Activated CD4-positive, CD25-positive, alpha-beta regulatory T cell treated with anti-CD3 and anti-CD28 coated beads, Interleukin-2, amount 50 U/mL, for 16 hours (primary cell): ENCODE measurements at regions not wholly inside any gene's neighbourhood (a gene's known extent, or its start where the extent isn't known, plus 50 kb on each side); places are given as distances from the start of the nearest gene placed in this dataset.

ENCODE experiments used
- DNase-seq: peaks from one replicate; pipeline ENCODE4 v3.0.0-alpha.2; 2020; ENCODE audit warnings: low read depth, low spot score

- no peak for DNase-seq
Measured at GRCh38 chr18:46344416-46345180, 240.4 kb downstream of the HAUS1 start.

DNA sequence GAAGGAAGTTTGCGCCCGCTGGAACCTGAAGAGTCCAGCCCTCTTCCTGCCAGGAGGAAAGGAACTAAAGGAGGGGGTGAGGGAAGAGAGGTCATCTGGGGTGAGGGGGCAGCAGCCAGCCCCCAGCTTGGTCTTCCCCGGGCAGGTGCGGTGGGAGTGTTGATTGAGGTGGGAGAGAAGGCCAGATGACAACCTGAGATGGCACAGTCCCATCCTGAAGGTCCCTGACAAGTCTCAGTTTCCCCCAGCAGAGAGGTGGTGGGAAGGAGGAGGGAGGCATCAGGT lies 240.9 kb downstream of the HAUS1 start:
- no peak for DNase-seq

DNA sequence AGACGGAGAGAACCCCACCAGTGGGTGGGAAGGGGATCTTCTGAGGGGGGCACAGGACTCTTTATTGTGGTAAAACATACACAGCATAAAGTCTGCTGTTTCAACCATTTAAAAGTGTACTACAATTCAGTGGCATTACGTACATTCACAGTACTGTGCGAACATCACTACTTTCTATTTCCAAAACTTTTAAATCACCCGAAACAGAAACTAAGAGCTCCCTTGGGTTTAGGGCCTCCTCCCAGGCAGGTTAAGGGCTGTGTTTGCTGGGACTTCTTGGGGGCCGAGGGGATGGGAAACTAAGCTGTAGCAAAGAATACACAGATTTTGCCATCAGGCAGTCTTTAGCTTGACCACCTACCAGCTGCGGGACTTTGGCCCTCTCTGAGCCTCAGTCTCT lies 242.0 kb downstream of the HAUS1 start:
- no peak for DNase-seq

- no peak for DNase-seq
Measured at GRCh38 chr18:46346896-46347630, 242.9 kb downstream of the HAUS1 start.

DNA sequence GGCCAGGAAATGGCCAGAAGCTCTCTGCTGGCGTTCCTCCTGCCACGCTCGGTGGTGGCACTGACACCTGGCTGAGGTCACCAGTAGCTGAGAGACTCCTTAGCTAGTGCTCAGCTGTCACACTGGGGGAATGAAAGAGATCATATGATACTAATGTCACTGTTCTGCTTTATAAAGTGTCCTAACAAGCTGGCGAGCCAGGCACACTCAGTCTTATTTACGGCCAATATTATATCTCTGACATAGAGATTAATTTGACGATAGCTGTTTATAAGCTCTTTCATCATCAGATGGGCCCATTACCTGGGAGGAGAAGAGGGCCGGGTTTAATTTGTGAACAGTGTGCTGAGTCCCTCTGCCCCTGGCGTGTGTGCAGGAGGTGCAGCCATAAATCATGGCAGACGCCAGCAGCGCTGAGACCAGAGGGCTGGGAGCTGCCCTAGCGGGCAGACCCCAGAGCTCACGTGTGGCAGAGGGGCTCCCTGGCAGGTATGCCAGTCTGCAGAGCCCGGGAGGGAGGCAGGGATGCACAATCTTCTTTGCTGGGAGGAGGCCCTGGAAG lies 246.5 kb downstream of the HAUS1 start:
- no peak for DNase-seq

DNA sequence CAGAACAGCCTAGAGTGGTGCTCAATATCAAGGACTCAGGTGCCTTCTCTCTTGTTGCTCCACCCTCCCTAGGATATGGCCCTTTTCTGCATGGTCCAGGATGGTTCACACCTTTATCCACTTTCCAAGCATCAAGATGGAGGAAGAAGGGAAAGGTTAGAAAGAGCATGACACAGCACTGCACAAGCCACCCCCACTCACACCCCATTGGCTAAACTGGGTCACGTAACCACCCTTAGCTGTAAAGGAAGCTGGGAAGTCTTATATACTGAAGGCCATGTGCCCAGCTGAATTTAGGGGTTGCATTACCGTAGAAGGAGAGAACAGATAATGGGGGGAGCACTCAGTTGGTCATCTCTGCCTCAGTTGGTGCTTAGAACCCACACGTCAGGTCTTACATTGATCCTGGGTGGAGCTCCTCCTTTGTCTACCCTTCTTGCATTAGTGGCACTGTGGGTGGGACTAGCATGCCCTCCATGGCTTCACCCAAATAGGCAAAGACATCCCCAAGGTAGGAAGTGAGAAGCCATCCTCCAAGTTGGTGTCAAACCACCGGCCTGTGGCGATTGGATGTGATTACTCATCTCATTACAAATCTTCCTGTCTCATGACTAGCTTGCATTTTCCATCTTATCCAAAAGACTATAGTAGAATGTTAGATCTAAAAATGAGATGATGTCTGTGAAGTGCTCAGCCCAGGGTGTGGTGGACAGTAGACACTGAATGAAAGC lies 248.5 kb downstream of the HAUS1 start:
- no peak for DNase-seq

- DNase-seq, result no peak
Measured at GRCh38 chr18:46353460-46353859, 249.3 kb downstream of the HAUS1 start.

DNA sequence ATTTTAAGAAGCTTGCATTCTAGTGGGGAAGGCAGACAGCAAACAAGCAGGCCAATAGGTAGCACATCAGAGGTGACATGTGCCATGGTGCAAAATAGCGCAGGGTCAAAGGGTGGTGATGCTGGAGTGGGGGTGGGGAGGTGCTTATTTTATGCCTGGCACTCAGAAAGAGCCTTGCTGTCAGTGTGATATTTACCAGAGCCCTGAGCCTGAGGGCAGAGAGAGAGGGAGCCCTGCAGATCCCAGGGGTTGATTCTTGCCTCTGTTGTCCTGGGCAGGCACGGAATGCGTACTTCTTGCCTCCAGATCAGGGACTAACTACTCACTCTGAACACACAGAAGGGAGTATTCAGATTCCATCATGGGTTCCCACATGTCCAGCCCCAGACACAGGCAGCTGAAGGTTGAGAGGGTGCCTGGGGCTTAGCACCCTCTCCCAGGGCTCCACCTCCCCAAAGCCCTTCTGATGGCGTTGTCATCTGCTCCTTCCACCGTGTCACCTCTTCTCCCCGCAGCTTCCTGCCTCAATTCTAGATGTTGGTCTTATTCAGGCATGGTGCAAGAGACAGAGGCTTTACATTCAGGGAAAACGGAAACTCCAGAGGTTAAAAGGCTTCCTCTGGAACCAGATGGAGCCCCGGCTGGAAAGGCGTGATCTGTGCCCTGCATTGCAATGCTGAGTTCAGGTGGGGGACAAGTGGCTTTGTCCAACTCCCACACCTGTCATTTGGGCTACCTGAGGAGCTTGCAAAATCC lies 252.3 kb downstream of the HAUS1 start:
- DNase-seq, result no peak

DNA sequence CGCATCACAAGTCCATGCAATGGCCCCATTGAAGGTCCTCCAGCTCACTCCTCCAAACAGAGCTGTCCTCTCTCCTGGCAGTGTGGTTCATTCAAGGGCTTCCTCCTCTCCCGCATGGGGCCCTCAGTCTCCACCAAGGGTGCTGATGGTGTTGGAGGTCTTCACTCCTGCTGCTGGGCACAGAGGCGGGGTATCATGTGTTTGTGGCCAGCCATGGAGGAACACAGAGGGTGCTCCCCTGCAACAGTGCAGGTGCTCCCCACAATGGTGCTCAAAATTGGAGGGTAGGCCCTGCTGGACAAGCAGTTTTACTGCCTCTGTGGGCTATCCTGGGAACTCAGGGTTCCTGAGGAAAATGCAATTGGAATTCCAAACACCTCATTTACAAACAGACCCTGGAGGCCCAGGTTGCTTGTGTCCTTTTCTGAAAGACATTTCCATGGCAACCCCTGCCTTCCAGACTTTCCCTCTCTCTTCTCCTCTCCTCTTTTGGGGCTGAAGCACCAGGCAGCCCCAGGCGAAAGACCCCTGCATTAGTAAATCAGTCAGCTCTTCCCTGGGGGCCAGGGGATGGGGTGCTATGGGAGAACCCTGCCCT lies 256.0 kb downstream of the HAUS1 start:
- no peak for DNase-seq

- no peak for DNase-seq
Measured at GRCh38 chr18:46360866-46361265, 256.7 kb downstream of the HAUS1 start.

GRCh38 chr18:46362533-46362932 lies 258.3 kb downstream of the HAUS1 start:
- DNase-seq, result no peak

GRCh38 chr18:46364048-46364447 lies 259.9 kb downstream of the HAUS1 start:
- DNase-seq, result no peak

DNA sequence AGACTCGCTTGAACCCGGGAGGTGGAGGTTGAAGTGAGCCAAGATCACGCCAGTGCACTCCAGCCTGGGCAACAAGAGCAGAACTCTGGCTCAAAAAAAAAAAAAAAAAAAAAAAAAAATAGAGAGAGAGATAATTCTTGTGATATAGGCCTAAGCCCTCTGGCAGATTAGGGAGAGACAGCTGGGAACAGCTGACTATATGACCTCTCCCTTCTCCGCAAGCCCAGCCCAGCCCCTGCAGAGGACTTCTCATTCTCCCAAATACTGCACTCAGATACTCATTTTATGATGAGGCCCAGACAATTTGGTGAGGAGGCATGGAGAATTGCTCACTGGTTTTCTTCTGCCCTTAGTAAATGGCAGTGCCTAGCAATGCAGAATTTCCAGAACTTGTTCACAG lies 262.0 kb downstream of the HAUS1 start:
- DNase-seq, result no peak

DNA sequence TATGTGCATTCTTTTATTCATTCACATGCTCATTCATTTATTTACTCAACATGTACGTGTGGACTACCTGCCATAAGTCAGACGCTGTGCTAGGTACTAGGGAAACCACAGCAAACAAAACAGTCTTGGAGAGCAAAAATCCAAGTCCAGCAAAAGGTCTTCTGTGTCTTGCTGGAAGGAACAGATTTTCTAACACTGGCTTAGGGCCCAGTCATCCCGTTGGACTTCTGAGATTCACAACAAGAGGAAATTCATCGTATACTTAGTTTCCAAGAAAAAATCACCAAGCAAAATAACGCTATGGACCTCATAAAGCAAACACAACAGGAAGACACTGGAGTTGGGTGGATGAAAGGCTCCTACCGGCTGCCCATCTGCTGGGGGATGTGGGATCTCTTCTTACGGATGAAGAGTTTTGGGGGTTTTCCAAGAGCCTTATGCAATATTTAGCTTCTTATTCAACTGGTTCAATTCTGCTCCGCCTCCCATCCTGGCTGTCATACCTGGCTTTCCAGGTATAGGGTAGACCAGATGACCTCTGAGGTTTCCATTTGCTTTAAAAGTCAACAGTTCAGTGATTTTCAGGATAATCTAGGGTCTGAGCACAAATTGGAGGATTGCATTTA lies 262.7 kb downstream of the HAUS1 start:
- no peak for DNase-seq

DNA sequence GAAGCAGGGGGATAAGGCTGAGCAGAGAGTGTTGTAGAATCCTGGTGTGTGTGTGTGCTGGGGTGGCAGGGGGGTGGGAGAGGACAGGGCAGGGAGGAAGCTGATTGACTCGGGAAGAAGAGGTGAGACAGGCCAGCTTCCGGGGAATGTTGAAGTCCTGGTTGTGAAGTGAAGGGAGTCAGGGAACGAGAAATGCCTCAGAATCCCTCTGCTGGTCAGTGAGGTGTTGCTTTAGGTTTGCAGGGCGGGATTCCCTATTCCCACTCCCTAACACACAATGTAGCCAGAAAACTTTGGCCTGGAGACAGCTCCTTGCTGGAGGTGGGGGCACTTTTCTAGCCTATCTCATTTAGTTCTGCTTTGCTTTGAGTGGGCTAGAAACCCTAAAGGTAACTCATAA lies 265.1 kb downstream of the HAUS1 start:
- DNase-seq, result no peak

DNA sequence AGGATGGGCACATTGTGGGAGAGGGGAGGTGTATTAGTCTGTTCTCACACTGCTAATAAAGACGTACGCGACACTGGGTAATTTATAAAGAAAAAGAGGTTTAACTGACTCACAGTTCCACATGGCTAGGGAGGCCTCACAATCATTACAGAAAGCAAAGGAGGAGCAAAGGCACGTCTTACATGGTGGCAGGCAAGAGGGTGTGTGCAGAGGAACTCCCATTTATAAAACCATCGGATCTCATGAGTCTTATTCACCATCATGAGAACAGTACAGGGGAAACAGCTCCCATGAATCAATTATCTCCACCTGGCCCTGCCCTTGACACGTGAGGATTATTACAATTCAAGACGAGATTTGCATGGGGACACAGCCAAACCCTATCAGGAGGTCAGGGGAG lies 266.7 kb downstream of the HAUS1 start:
- no peak for DNase-seq

- DNase-seq, result no peak
Measured at GRCh38 chr18:46372670-46373069, 268.5 kb downstream of the HAUS1 start.

GRCh38 chr18:46373131-46373530 lies 268.9 kb downstream of the HAUS1 start:
- DNase-seq, result no peak

- no peak for DNase-seq
Measured at GRCh38 chr18:46373791-46374190, 269.6 kb downstream of the HAUS1 start.

DNA sequence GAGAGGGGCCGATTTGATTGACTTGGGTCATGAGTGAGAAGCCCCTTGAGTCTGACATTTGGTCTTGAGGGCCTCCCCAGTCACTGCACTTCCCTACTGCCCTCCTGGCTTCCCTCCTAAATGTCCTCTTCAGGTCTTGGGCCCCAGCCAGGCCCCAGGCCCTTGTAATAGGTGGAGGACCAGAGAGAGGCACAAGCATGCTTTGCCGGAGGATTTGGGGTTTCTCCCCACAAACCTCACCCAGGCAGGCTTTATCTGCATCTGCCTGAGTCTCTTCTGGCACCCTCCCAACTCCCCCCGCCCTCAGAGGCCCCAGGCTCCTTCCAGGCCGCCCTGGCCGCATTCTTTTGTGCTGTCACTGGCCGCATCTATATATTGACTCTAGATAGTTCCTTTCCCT lies 270.7 kb downstream of the HAUS1 start:
- no peak for DNase-seq

DNA sequence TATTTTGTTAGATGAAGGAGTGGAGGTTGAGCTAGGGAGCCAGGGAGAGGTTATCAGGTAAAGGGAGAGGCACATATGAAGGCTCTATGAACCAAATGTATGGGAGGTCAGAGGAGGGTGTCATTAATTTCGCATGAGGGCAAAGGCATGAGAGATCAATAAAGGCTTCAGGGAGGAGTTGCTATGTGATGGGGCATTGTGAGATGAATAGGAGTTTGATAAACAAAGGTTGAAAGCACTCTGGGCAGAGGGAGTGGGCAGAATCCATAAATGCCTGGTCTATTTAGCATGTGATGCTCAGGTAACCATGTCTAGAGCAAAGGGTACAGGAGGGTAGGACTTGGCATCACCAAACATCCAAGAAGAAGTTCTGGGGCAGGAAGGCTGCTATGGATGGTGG lies 273.4 kb downstream of the HAUS1 start:
- no peak for DNase-seq
